ENCODE measurements at regions not wholly inside any gene's neighbourhood (a gene's known extent, or its start where the extent isn't known, plus 50 kb on each side); places are given as distances from the start of the nearest gene placed in this dataset.

GRCh38 chr6:159399751-159400221 lies 230.6 kb downstream of the FNDC1 start:
- H3K4me3 Mint-ChIP-seq: no peak overlapping the region
- Histone ChIP-seq H3K4me3 (replicated peaks in 1 of 3; ENCODE audit: low read depth in 2 of 3, low read length in 3 of 3) (no peak overlapping the region), H3K4me2 (replicated peaks; ENCODE audit: extremely low read depth, low read length, poor library complexity, severe bottlenecking) (no peak overlapping the region), H3K27ac (ENCODE audit: low read depth in 1 of 2, low read length in 2 of 2) (no peak overlapping the region), H3K36me3 (replicated peaks in 1 of 2; ENCODE audit: control insufficient read depth in 1 of 2, insufficient read depth in 2 of 2, low read length in 2 of 2) (no peaks in the 10 kb centered on the region), H3K9ac (ENCODE audit: insufficient read depth, low read length, poor library complexity, severe bottlenecking) (no peak overlapping the region), H3K9me3 (replicated peaks in 1 of 2; ENCODE audit: control insufficient read depth in 1 of 2, insufficient read depth in 1 of 2, low read length in 2 of 2) (peaks cover 4 to 23% of the 10 kb centered on the region in 2 donors), H3K4me1 (ENCODE audit: control insufficient read depth in 1 of 2, insufficient read depth in 2 of 2, low read length in 2 of 2) (no peaks in the 10 kb centered on the region), H3K79me2 (ENCODE audit: insufficient read depth, low read length) (no peaks in the 10 kb centered on the region), H4K20me1 (ENCODE audit: insufficient read depth, low read length) (no peaks in the 10 kb centered on the region), H3K27me3 (ENCODE audit: control insufficient read depth in 2 of 2, insufficient read depth in 2 of 2, low read length in 2 of 2) (no peaks in the 10 kb centered on the region), H2AFZ (ENCODE audit: insufficient read depth, low read depth, low read length, poor library complexity, severe bottlenecking) (no peak overlapping the region)
- peaks cover 0 to 12% (median 5%) of the 10 kb centered on the region in 7 donors for H3K9me3 Mint-ChIP-seq
- H3K27me3 Mint-ChIP-seq (ENCODE audit: low read depth in 3 of 3): peaks cover 0 to 2% (median 0%) of the 10 kb centered on the region in 3 donors
- WGBS (ENCODE audit: insufficient coverage): 93% methylated on average over 5 of the region's 8 CpGs
- intact Hi-C loops (cut with micrococcal nuclease): no loop called here
- no peaks in the 10 kb centered on the region for H3K36me3 Mint-ChIP-seq
- TF ChIP-seq, protein P1, sequence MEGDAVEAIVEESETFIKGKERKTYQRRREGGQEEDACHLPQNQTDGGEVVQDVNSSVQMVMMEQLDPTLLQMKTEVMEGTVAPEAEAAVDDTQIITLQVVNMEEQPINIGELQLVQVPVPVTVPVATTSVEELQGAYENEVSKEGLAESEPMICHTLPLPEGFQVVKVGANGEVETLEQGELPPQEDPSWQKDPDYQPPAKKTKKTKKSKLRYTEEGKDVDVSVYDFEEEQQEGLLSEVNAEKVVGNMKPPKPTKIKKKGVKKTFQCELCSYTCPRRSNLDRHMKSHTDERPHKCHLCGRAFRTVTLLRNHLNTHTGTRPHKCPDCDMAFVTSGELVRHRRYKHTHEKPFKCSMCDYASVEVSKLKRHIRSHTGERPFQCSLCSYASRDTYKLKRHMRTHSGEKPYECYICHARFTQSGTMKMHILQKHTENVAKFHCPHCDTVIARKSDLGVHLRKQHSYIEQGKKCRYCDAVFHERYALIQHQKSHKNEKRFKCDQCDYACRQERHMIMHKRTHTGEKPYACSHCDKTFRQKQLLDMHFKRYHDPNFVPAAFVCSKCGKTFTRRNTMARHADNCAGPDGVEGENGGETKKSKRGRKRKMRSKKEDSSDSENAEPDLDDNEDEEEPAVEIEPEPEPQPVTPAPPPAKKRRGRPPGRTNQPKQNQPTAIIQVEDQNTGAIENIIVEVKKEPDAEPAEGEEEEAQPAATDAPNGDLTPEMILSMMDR (IDR thresholded peaks at IDR 0.05): no peak
- no peak overlapping the region for H3K27ac Mint-ChIP-seq
- DNase-seq: no peak
- no peaks in the 10 kb centered on the region for H3K4me1 Mint-ChIP-seq

- Histone ChIP-seq H3K4me1 (ENCODE audit: control insufficient read depth in 1 of 2, insufficient read depth in 2 of 2, low read length in 2 of 2) (no peaks in the 10 kb centered on the region), H2AFZ (ENCODE audit: insufficient read depth, low read depth, low read length, poor library complexity, severe bottlenecking) (no peak overlapping the region)
- intact Hi-C loops (cut with micrococcal nuclease): no loop called here
Observed at GRCh38 chr6:159398633-159399032, 229.4 kb downstream of the FNDC1 start.

More at GRCh38 chr6:159398633-159399032, 229.4 kb downstream of the FNDC1 start:
- Histone ChIP-seq H3K4me3 (replicated peaks in 1 of 3; ENCODE audit: low read depth in 2 of 3, low read length in 3 of 3) (no peak overlapping the region), H4K20me1 (ENCODE audit: insufficient read depth, low read length) (no peaks in the 10 kb centered on the region), H3K79me2 (ENCODE audit: insufficient read depth, low read length) (no peaks in the 10 kb centered on the region), H3K27me3 (ENCODE audit: control insufficient read depth in 2 of 2, insufficient read depth in 2 of 2, low read length in 2 of 2) (no peaks in the 10 kb centered on the region), H3K9ac (ENCODE audit: insufficient read depth, low read length, poor library complexity, severe bottlenecking) (no peak overlapping the region), H3K27ac (ENCODE audit: low read depth in 1 of 2, low read length in 2 of 2) (no peak overlapping the region), H3K9me3 (replicated peaks in 1 of 2; ENCODE audit: control insufficient read depth in 1 of 2, insufficient read depth in 1 of 2, low read length in 2 of 2) (peaks cover 4 to 28% of the 10 kb centered on the region in 2 donors), H3K4me2 (replicated peaks; ENCODE audit: extremely low read depth, low read length, poor library complexity, severe bottlenecking) (no peak overlapping the region), H3K36me3 (replicated peaks in 1 of 2; ENCODE audit: control insufficient read depth in 1 of 2, insufficient read depth in 2 of 2, low read length in 2 of 2) (no peaks in the 10 kb centered on the region)
- Mint-ChIP-seq H3K4me3 (no peak overlapping the region), H3K27me3 (ENCODE audit: low read depth in 3 of 3) (peaks cover 0 to 4% (median 0%) of the 10 kb centered on the region in 3 donors), H3K4me1 (no peaks in the 10 kb centered on the region), H3K36me3 (no peaks in the 10 kb centered on the region), H3K27ac (no peak overlapping the region), H3K9me3 (peaks cover 3 to 20% (median 7%) of the 10 kb centered on the region in 7 donors)
- 100% methylated on average over 1 of the region's 2 CpGs for WGBS (ENCODE audit: insufficient coverage)
- no peak for DNase-seq
- TF ChIP-seq, protein P1 (IDR thresholded peaks at IDR 0.05): no peak

All from CD14-positive monocyte (primary cell).